Endodermal cell (in vitro differentiated cells): ENCODE measurements at regions not wholly inside any gene's neighbourhood (a gene's known extent, or its start where the extent isn't known, plus 50 kb on each side); places are given as distances from the start of the nearest gene placed in this dataset.

Source experiments
- DNase-seq: peaks from one replicate; pipeline ENCODE4 v3.0.0-alpha.2; 2017
- H3K27ac ChIP-seq: 2 replicates; pipeline ENCODE4 v1.5.1; 2013; ENCODE audit warnings: mild to moderate bottlenecking, low read depth, low read length, moderate library complexity
- H3K27me3 ChIP-seq: 2 replicates; pipeline ENCODE4 v1.6.1; 2013; ENCODE audit warnings: mild to moderate bottlenecking, low read length, moderate library complexity; ENCODE audit not compliant: insufficient read depth, control insufficient read depth, poor library complexity, severe bottlenecking
- H3K36me3 ChIP-seq: 2 replicates; pipeline ENCODE4 v1.7.0; 2013; ENCODE audit warnings: mild to moderate bottlenecking, low read length, moderate library complexity; ENCODE audit not compliant: control insufficient read depth, insufficient read depth
- H3K4me1 ChIP-seq: one replicate; pipeline ENCODE4 v1.7.0; 2013; ENCODE audit warnings: low read length; ENCODE audit not compliant: control insufficient read depth, insufficient read depth
- H3K4me3 ChIP-seq: 2 replicates; pipeline ENCODE4 v1.5.1; 2013; ENCODE audit warnings: mild to moderate bottlenecking, low read length, moderate library complexity
- H3K9ac ChIP-seq: 2 replicates; pipeline ENCODE4 v1.6.1; 2013; ENCODE audit warnings: mild to moderate bottlenecking, low read length, moderate library complexity; ENCODE audit not compliant: poor library complexity, severe bottlenecking; ENCODE audit errors: extremely low read depth
- H3K9me3 ChIP-seq: 2 replicates; pipeline ENCODE4 v1.6.1; 2013; ENCODE audit warnings: mild to moderate bottlenecking, low read length, moderate library complexity; ENCODE audit not compliant: control insufficient read depth
- H3K27ac Mint-ChIP-seq: 2 replicates; pipeline ENCODE4 v1.8.0; 2020; ENCODE audit warnings: mixed read lengths
- H3K27me3 Mint-ChIP-seq: 2 replicates; pipeline ENCODE4 v1.8.0; 2021; ENCODE audit warnings: mild to moderate bottlenecking, mixed read lengths; ENCODE audit not compliant: insufficient read depth
- H3K36me3 Mint-ChIP-seq: 2 replicates; pipeline ENCODE4 v1.8.0; 2020; ENCODE audit warnings: low read depth, mixed read lengths
- H3K4me1 Mint-ChIP-seq: 2 replicates; pipeline ENCODE4 v1.8.0; 2020; ENCODE audit warnings: mixed read lengths
- H3K4me3 Mint-ChIP-seq: 2 replicates; pipeline ENCODE4 v1.8.0; 2020; ENCODE audit warnings: mild to moderate bottlenecking, moderate library complexity, mixed read lengths
- H3K9me3 Mint-ChIP-seq: 2 replicates; pipeline ENCODE4 v1.8.0; 2020; ENCODE audit warnings: mild to moderate bottlenecking, mixed read lengths
- WGBS, 2 experiments: methylation state at CpG; one replicate each; pipeline versions ENCODE4 v1.1.5 to v1.1.7; 2013; ENCODE audit warnings: missing lambda C conversion rate in 2 of 2, mixed read lengths in 1 of 2; ENCODE audit not compliant: insufficient coverage in 1 of 2, insufficient read length in 1 of 2; 5-methylcytosine and 5-hydroxymethylcytosine counted together
- TF ChIP-seq, protein P1 (sequence below): fragments of 200-600 bp; sonication (generic); conservative IDR thresholded peaks from 2 replicates; pipeline ENCODE4 v1.5.0; 2021; ENCODE audit warnings: antibody characterized with exemption, mild to moderate bottlenecking

- no peaks in the 10 kb centered on the region for H3K36me3 ChIP-seq
- no peaks in the 10 kb centered on the region for H3K9me3 ChIP-seq
- no peaks in the 10 kb centered on the region for H3K9me3 Mint-ChIP-seq
- H3K27me3 ChIP-seq, result no peaks in the 10 kb centered on the region
- H3K27ac Mint-ChIP-seq, result no peak overlapping the region
- no peak overlapping the region for H3K9ac ChIP-seq
- TF ChIP-seq, protein P1, sequence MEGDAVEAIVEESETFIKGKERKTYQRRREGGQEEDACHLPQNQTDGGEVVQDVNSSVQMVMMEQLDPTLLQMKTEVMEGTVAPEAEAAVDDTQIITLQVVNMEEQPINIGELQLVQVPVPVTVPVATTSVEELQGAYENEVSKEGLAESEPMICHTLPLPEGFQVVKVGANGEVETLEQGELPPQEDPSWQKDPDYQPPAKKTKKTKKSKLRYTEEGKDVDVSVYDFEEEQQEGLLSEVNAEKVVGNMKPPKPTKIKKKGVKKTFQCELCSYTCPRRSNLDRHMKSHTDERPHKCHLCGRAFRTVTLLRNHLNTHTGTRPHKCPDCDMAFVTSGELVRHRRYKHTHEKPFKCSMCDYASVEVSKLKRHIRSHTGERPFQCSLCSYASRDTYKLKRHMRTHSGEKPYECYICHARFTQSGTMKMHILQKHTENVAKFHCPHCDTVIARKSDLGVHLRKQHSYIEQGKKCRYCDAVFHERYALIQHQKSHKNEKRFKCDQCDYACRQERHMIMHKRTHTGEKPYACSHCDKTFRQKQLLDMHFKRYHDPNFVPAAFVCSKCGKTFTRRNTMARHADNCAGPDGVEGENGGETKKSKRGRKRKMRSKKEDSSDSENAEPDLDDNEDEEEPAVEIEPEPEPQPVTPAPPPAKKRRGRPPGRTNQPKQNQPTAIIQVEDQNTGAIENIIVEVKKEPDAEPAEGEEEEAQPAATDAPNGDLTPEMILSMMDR, result no peak
- H3K4me3 Mint-ChIP-seq, result no peak overlapping the region
- H3K4me1 ChIP-seq, result no peaks in the 10 kb centered on the region
- peaks cover 13% of the 10 kb centered on the region for H3K4me1 Mint-ChIP-seq
- H3K36me3 Mint-ChIP-seq, result no peaks in the 10 kb centered on the region
- no peak for DNase-seq
- no peak overlapping the region for H3K27ac ChIP-seq
- WGBS, 2 experiments, result 96 to 100% methylated on average over 1 of the region's 1 CpG
- H3K27me3 Mint-ChIP-seq, result no peaks in the 10 kb centered on the region
- H3K4me3 ChIP-seq, result no peak overlapping the region
Observed at GRCh38 chr7:132652507-132652906, 76.2 kb upstream of the PLXNA4 start.

DNA sequence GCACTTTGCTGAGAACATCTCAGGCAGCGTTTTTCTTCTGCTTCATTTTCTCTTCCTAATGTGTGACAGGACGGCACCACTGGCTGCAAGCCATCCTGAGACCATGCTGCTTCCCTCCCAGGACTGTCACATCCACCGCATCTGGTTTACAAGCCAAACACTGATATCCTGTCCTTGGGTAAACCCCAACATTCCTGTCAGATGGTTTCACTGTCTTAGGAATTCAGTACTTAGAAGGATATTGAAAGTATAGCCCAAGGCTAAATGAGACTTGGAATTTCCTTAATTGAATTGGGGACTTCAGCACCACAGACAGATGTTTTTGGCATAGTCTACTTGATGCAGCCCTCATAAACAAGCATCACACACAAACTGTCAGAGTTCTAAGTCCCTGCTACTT lies 74.2 kb upstream of the PLXNA4 start:
- DNase-seq, result no peak
- Histone ChIP-seq H3K9ac (no peak overlapping the region), H3K9me3 (no peaks in the 10 kb centered on the region), H3K27me3 (no peaks in the 10 kb centered on the region), H3K4me3 (no peak overlapping the region), H3K4me1 (no peaks in the 10 kb centered on the region), H3K27ac (no peak overlapping the region), H3K36me3 (no peaks in the 10 kb centered on the region)
- 65 to 69% methylated on average over 2 to 3 of the region's 3 CpGs for WGBS, 2 experiments
- peaks cover 8% of the 10 kb centered on the region for H3K4me1 Mint-ChIP-seq
- no peaks in the 10 kb centered on the region for H3K9me3 Mint-ChIP-seq
- H3K27ac Mint-ChIP-seq, result no peak overlapping the region
- H3K4me3 Mint-ChIP-seq, result no peak overlapping the region
- TF ChIP-seq, protein P1, result no peak
- H3K27me3 Mint-ChIP-seq, result no peaks in the 10 kb centered on the region
- H3K36me3 Mint-ChIP-seq, result no peaks in the 10 kb centered on the region

DNA sequence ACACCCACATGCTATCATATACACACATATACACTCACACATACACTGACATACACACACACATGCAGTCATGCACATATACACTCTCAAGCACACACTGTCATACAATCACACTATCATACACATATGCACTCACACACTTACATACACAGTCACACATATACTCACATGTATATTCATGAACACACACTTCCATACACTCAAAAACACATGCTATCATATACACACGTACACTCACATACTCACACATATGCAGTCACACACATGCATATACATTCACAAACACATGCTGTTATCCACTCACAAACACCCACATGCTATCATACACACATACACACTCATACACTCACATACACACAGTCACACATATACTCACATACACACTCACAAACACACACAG lies 71.0 kb upstream of the PLXNA4 start:
- Histone ChIP-seq H3K9me3 (no peaks in the 10 kb centered on the region), H3K4me3 (no peak overlapping the region), H3K36me3 (no peaks in the 10 kb centered on the region), H3K27me3 (no peaks in the 10 kb centered on the region), H3K27ac (no peak overlapping the region), H3K4me1 (no peaks in the 10 kb centered on the region), H3K9ac (no peak overlapping the region)
- H3K4me1 Mint-ChIP-seq, result peaks cover 4% of the 10 kb centered on the region
- H3K27ac Mint-ChIP-seq, result no peak overlapping the region
- DNase-seq, result no peak
- TF ChIP-seq, protein P1, result no peak
- H3K36me3 Mint-ChIP-seq, result no peaks in the 10 kb centered on the region
- H3K4me3 Mint-ChIP-seq, result no peak overlapping the region
- WGBS, 2 experiments, result 90 to 93% methylated on average over 1 of the region's 1 CpG
- no peaks in the 10 kb centered on the region for H3K9me3 Mint-ChIP-seq
- no peaks in the 10 kb centered on the region for H3K27me3 Mint-ChIP-seq
